Spleen (tissue), 11 donors: ENCODE measurements at regions not wholly inside any gene's neighbourhood (a gene's known extent, or its start where the extent isn't known, plus 50 kb on each side); places are given as distances from the start of the nearest gene placed in this dataset.

Source experiments
- DNase-seq: peaks from one replicate; pipeline ENCODE4 v3.0.0-alpha.2; 2020
- H3K27ac ChIP-seq, 8 donors: fragments of 200-600 bp; sonication (generic) in 7 of 8; 1 replicate in 4 of 8; 2 replicates in 4 of 8; pipeline versions ENCODE4 v1.5.0 to v1.8.0; 2016 to 2021; ENCODE audit warnings: inconsistent platforms in 4 of 8, mild to moderate bottlenecking in 4 of 8, moderate library complexity in 1 of 8
- H3K27me3 ChIP-seq, 7 donors: fragments of 200-600 bp; sonication (generic) in 6 of 7; replicated peaks in 1 of 7; 1 replicate in 4 of 7; 2 replicates in 3 of 7; pipeline versions ENCODE4 v1.5.0 to v1.8.0; 2016 to 2021; ENCODE audit warnings: inconsistent platforms in 3 of 7, mild to moderate bottlenecking in 1 of 7
- H3K36me3 ChIP-seq, 6 donors: fragments of 200-600 bp; sonication (generic) in 5 of 6; 1 replicate in 4 of 6; 2 replicates in 2 of 6; pipeline versions ENCODE4 v1.5.0 to v1.8.0; 2016 to 2021; ENCODE audit warnings: inconsistent platforms in 2 of 6
- H3K4me1 ChIP-seq, 6 donors: fragments of 200-600 bp; sonication (generic) in 5 of 6; 1 replicate in 3 of 6; 2 replicates in 3 of 6; pipeline versions ENCODE4 v1.5.0 to v1.8.0; 2016 to 2021; ENCODE audit warnings: inconsistent platforms in 3 of 6
- H3K4me3 ChIP-seq, 8 donors: fragments of 200-600 bp; sonication (generic) in 7 of 8; 1 replicate in 4 of 8; 2 replicates in 4 of 8; pipeline versions ENCODE4 v1.5.0 to v1.8.0; 2016 to 2021; ENCODE audit warnings: inconsistent platforms in 4 of 8, mild to moderate bottlenecking in 4 of 8, moderate library complexity in 2 of 8
- H3K9me3 ChIP-seq, 8 donors: fragments of 200-600 bp; sonication (generic) in 7 of 8; 1 replicate in 4 of 8; 2 replicates in 4 of 8; pipeline versions ENCODE4 v1.5.0 to v1.8.0; 2016 to 2021; ENCODE audit warnings: inconsistent platforms in 4 of 8
- CTCF ChIP-seq, 11 experiments: fragments of 200-600 bp in 7 of 11; fragments of 450-650 bp in 4 of 11; sonication (generic) in 4 of 11; IDR thresholded peaks in 8 of 11; conservative IDR thresholded peaks in 3 of 11; 1 replicate in 7 of 11; 2 replicates in 4 of 11; pipeline versions ENCODE4 v1.4.0 to v1.8.0; 2016 to 2021; ENCODE audit warnings: antibody characterized with exemption in 11 of 11, inconsistent platforms in 4 of 11, mild to moderate bottlenecking in 1 of 11
- POLR2A ChIP-seq, 3 donors: fragments of 450-650 bp; IDR thresholded peaks; one replicate each; pipeline ENCODE4 v1.5.1; 2017; ENCODE audit warnings: antibody characterized with exemption in 3 of 3, mild to moderate bottlenecking in 1 of 3
- POLR2AphosphoS5 ChIP-seq, 3 donors: sonication (generic); formaldehyde crosslinking; IDR thresholded peaks; one replicate each; pipeline ENCODE4 v1.5.1; 2017; ENCODE audit warnings: antibody characterized with exemption in 3 of 3
- WGBS, 5 donors: extraction: QIAGEN DNeasy Blood & Tissue Kit in 3 of 5; methylation state at CpG; one replicate each; pipeline versions ENCODE4 v1.1.5 to v1.1.7; 2013 to 2018; 5-methylcytosine and 5-hydroxymethylcytosine counted together
- intact Hi-C: fragments of 100-400 bp; cut with DNase I; formaldehyde crosslinking; loops from one replicate; pipeline ENCODE4 v1.15.0; 2023; ENCODE audit warnings: low total_unique reads
- donor health status: healthy with polysubstance abuse.
- donor health status: DM: no; HTN: no; CAD: no; lungs with moderate emphysema.
- donor health status: DM: no; HTN: no; CAD: no.
- donor health status: Bipolar disorder and iron deficiency.
- donor health status: healthy.
- donor health status: DM: no; HTN: no; CAD: no.
- donor health status: DM: yes; HTN: yes; CAD: no.

- 7 to 14% (median 11%) methylated on average over 4 of the region's 4 CpGs for WGBS, 5 donors
- no peak for DNase-seq
- Histone ChIP-seq H3K27me3 (no peaks in the 10 kb centered on the region), H3K36me3 (no peaks in the 10 kb centered on the region), H3K9me3 (no peaks in the 10 kb centered on the region), H3K27ac (peak overlapping the region; percentile 68 to 90 (median 79)), H3K4me1 (peaks cover 3 to 32% (median 24%) of the 10 kb centered on the region in 6 donors), H3K4me3 (peak overlapping the region in 4 of 8 donors; percentile 1 to 59 (median 22))
- TF ChIP-seq POLR2A (IDR thresholded peaks at IDR 0.05): no peak
- TF ChIP-seq POLR2AphosphoS5 (IDR thresholded peaks at IDR 0.05): no peak
- no peak for TF ChIP-seq CTCF (IDR thresholded peaks at IDR 0.05 in 8 of 11, conservative IDR thresholded peaks at IDR 0.05 in 3 of 11)
- intact Hi-C loops: no loop called here
Observed at GRCh38 chr21:14762734-14763694, 216.9 kb upstream of the SAMSN1 start.

- Histone ChIP-seq H3K4me1 (peaks cover 3 to 32% (median 24%) of the 10 kb centered on the region in 6 donors), H3K9me3 (no peaks in the 10 kb centered on the region), H3K27ac (peak overlapping the region; percentile 68 to 90 (median 79)), H3K27me3 (no peaks in the 10 kb centered on the region), H3K36me3 (no peaks in the 10 kb centered on the region), H3K4me3 (peak overlapping the region in 4 of 8 donors; percentile 3 to 59 (median 22))
- WGBS, 5 donors: 39 to 59% (median 51%) methylated on average over 1 of the region's 1 CpG
- intact Hi-C loops: no loop called here
- no peak for DNase-seq
- TF ChIP-seq POLR2A (IDR thresholded peaks at IDR 0.05) (no peak), POLR2AphosphoS5 (IDR thresholded peaks at IDR 0.05) (no peak), CTCF (IDR thresholded peaks at IDR 0.05 in 8 of 11, conservative IDR thresholded peaks at IDR 0.05 in 3 of 11) (no peak)
Observed at GRCh38 chr21:14762327-14762726, 216.2 kb upstream of the SAMSN1 start.

- TF ChIP-seq POLR2AphosphoS5 (IDR thresholded peaks at IDR 0.05) (no peak), POLR2A (IDR thresholded peaks at IDR 0.05) (no peak), CTCF (IDR thresholded peaks at IDR 0.05 in 8 of 11, conservative IDR thresholded peaks at IDR 0.05 in 3 of 11) (no peak)
- intact Hi-C loops: no loop called here
- peaks cover 3 to 29% (median 24%) of the 10 kb centered on the region in 6 donors for H3K4me1 ChIP-seq
- no peak overlapping the region for H3K4me3 ChIP-seq
- H3K36me3 ChIP-seq: no peaks in the 10 kb centered on the region
- peaks cover 0 to 7% (median 0%) of the 10 kb centered on the region in 8 donors for H3K9me3 ChIP-seq
- no peak overlapping the region for H3K27ac ChIP-seq
- no peaks in the 10 kb centered on the region for H3K27me3 ChIP-seq
- no peak for DNase-seq
Observed at GRCh38 chr21:14759285-14759684, 213.2 kb upstream of the SAMSN1 start.

- TF ChIP-seq POLR2AphosphoS5 (IDR thresholded peaks at IDR 0.05): no peak
- TF ChIP-seq CTCF (IDR thresholded peaks at IDR 0.05 in 8 of 11, conservative IDR thresholded peaks at IDR 0.05 in 3 of 11): no peak
- no peak for TF ChIP-seq POLR2A (IDR thresholded peaks at IDR 0.05)
- DNase-seq: no peak
- H3K4me3 ChIP-seq: no peak overlapping the region
- intact Hi-C loops: no loop called here
- no peak overlapping the region for H3K27ac ChIP-seq
- peaks cover 0 to 9% (median 0%) of the 10 kb centered on the region in 8 donors for H3K9me3 ChIP-seq
- H3K27me3 ChIP-seq: no peaks in the 10 kb centered on the region
- peaks cover 3 to 25% (median 20%) of the 10 kb centered on the region in 6 donors for H3K4me1 ChIP-seq
- H3K36me3 ChIP-seq: no peaks in the 10 kb centered on the region
Observed at GRCh38 chr21:14758849-14759248, 212.7 kb upstream of the SAMSN1 start.
